ENCODE measurements at regions not wholly inside any gene's neighbourhood (a gene's known extent, or its start where the extent isn't known, plus 50 kb on each side); places are given as distances from the start of the nearest gene placed in this dataset.
A peak's percentile ranks its signal among the peaks of the same experiment; 100 is the strongest.

- H3K27ac Mint-ChIP-seq, result peak overlapping the region; percentile 20; the same call in 1 of the 2 replicates
- no peak for TF ChIP-seq ETV6 (CRISPR knock-in tag; IDR thresholded peaks at IDR 0.05)
- no peak for TF ChIP-seq NR3C1 (CRISPR knock-in tag; conservative IDR thresholded peaks at IDR 0.05; ENCODE audit: low read depth)
- TF ChIP-seq AR (CRISPR knock-in tag; IDR thresholded peaks at IDR 0.05), result no peak
- TF ChIP-seq ATF1 (CRISPR knock-in tag; IDR thresholded peaks at IDR 0.05), result no peak
- no peak for TF ChIP-seq TEAD1 (CRISPR knock-in tag; IDR thresholded peaks at IDR 0.05)
- no peak for TF ChIP-seq NFATC4 (CRISPR knock-in tag; IDR thresholded peaks at IDR 0.05)
- TF ChIP-seq E2F5 (CRISPR knock-in tag; IDR thresholded peaks at IDR 0.05), result no peak
- no peak for TF ChIP-seq ZNF281 (CRISPR knock-in tag; IDR thresholded peaks at IDR 0.05)
- TF ChIP-seq OVOL2 (CRISPR knock-in tag; IDR thresholded peaks at IDR 0.05; ENCODE audit: borderline replicate concordance), result no peak
- TF ChIP-seq FOXK1 (CRISPR knock-in tag; IDR thresholded peaks at IDR 0.05), result no peak
- no peak for TF ChIP-seq ELF4 (CRISPR knock-in tag; IDR thresholded peaks at IDR 0.05; ENCODE audit: low read depth)
- no peak for TF ChIP-seq E2F1 (CRISPR knock-in tag; IDR thresholded peaks at IDR 0.05)
- no peak for TF ChIP-seq HMGA2 (CRISPR knock-in tag; IDR thresholded peaks at IDR 0.05)
- TF ChIP-seq ZNF396 (CRISPR knock-in tag; IDR thresholded peaks at IDR 0.05; ENCODE audit: borderline replicate concordance), result no peak
- TF ChIP-seq SMAD4 (CRISPR knock-in tag; IDR thresholded peaks at IDR 0.05), result no peak
- no peak for TF ChIP-seq ZNF416 (CRISPR knock-in tag; IDR thresholded peaks at IDR 0.05)
- ChIA-PET POLR2A (interaction anchor here (1.9 kb wide), 1 partner anchor 15 kb away, joined by 5 read pairs; no protein-coding TSS in a partner anchor), CTCF (interaction anchor here (1.0 kb wide), 1 partner anchor 11 kb away, joined by 3 read pairs; no protein-coding TSS in a partner anchor)
- H3K4me3 Mint-ChIP-seq, result no peak overlapping the region
- ATAC-seq, result peak; percentile 55
- H3K27me3 Mint-ChIP-seq (ENCODE audit: low read depth), result no peaks in the 10 kb centered on the region
- peaks cover 38% of the 10 kb centered on the region for H3K4me1 Mint-ChIP-seq
- peaks cover 39% of the 10 kb centered on the region for H3K36me3 Mint-ChIP-seq
- DNase-seq (ENCODE audit: low spot score), result no peak
- H3K9me3 Mint-ChIP-seq, result no peaks in the 10 kb centered on the region
Observed at GRCh38 chr9:115513148-115513547, 395.2 kb upstream of the TNC start.

- CTCF ChIA-PET, result no interaction called here
- peak; percentile 84 for ATAC-seq
- Mint-ChIP-seq H3K4me3 (no peak overlapping the region; the same call in 1 of the 2 replicates), H3K36me3 (peaks cover 43% of the 10 kb centered on the region), H3K9me3 (no peaks in the 10 kb centered on the region), H3K27ac (no peak overlapping the region), H3K27me3 (ENCODE audit: low read depth) (no peaks in the 10 kb centered on the region), H3K4me1 (peaks cover 38% of the 10 kb centered on the region)
- DNase-seq (ENCODE audit: low spot score), result no peak
- POLR2A ChIA-PET, result no interaction called here
- TF ChIP-seq NR2C2 (CRISPR knock-in tag; IDR thresholded peaks at IDR 0.05) (no peak), FOXK1 (CRISPR knock-in tag; IDR thresholded peaks at IDR 0.05) (no peak), ZNF416 (CRISPR knock-in tag; IDR thresholded peaks at IDR 0.05) (no peak), ZNF423 (CRISPR knock-in tag; IDR thresholded peaks at IDR 0.05) (no peak), JUN (CRISPR knock-in tag; IDR thresholded peaks at IDR 0.05) (no peak), CBFB (CRISPR knock-in tag; IDR thresholded peaks at IDR 0.05; ENCODE audit: low read depth) (no peak), FOXP4 (CRISPR knock-in tag; IDR thresholded peaks at IDR 0.05) (no peak)
Observed at GRCh38 chr9:115514454-115514853, 396.5 kb upstream of the TNC start.
